Adrenal gland (tissue), 9 donors: ENCODE measurements at regions not wholly inside any gene's neighbourhood (a gene's known extent, or its start where the extent isn't known, plus 50 kb on each side); places are given as distances from the start of the nearest gene placed in this dataset.

Experiments used
- DNase-seq, 7 donors: peaks; one replicate each; pipeline ENCODE4 v3.0.0-alpha.2; 2019 to 2020
- H3K27ac ChIP-seq, 5 donors: fragments of 200-600 bp; sonication (generic) in 4 of 5; 1 replicate in 3 of 5; 2 replicates in 2 of 5; pipeline versions ENCODE4 v1.5.1 to v1.8.0; 2016 to 2020; ENCODE audit warnings: mild to moderate bottlenecking in 1 of 5
- H3K27me3 ChIP-seq: fragments of 200-600 bp; 2 replicates; pipeline ENCODE4 v1.8.0; 2021
- H3K36me3 ChIP-seq, 2 donors: fragments of 200-600 bp; replicated peaks in 1 of 2; 1 replicate in 1 of 2; 2 replicates in 1 of 2; pipeline versions ENCODE4 v1.5.1 to v1.8.0; 2018 to 2022
- H3K4me1 ChIP-seq, 2 donors: fragments of 200-600 bp; replicated peaks in 1 of 2; 1 replicate in 1 of 2; 2 replicates in 1 of 2; pipeline versions ENCODE4 v1.5.1 to v1.8.0; 2018 to 2021
- H3K4me3 ChIP-seq, 4 donors: fragments of 200-600 bp; sonication (generic) in 3 of 4; one replicate each; pipeline ENCODE4 v1.5.1; 2016 to 2018
- H3K9me3 ChIP-seq, 3 donors: fragments of 200-600 bp; sonication (generic) in 1 of 3; replicated peaks in 1 of 3; 1 replicate in 2 of 3; 2 replicates in 1 of 3; pipeline versions ENCODE4 v1.5.1 to v1.8.0; 2016 to 2021
- POLR2A ChIP-seq, 2 donors: fragments of 450-650 bp; IDR thresholded peaks; one replicate each; pipeline ENCODE4 v1.6.1; 2017; ENCODE audit warnings: antibody characterized with exemption in 2 of 2, mild to moderate bottlenecking in 2 of 2, moderate library complexity in 1 of 2
- WGBS, 4 donors: extraction: QIAGEN DNeasy Blood & Tissue Kit in 2 of 4; methylation state at CpG; one replicate each; pipeline versions ENCODE4 v1.1.5 to v1.1.7; 2013 to 2017; 5-methylcytosine and 5-hydroxymethylcytosine counted together
- intact Hi-C, 2 donors: fragments of 100-400 bp; cut with DNase I; formaldehyde crosslinking; loops; one replicate each; pipeline versions ENCODE4 v1.14.1 to v1.15.0; 2022 to 2023
- TF ChIP-seq, protein P1 (sequence below), 6 experiments: fragments of 450-650 bp in 4 of 6; fragments of 200-600 bp in 2 of 6; sonication (generic) in 1 of 6; IDR thresholded peaks; 1 replicate in 5 of 6; 2 replicates in 1 of 6; pipeline versions ENCODE4 v1.5.1 to v1.8.0; 2016 to 2021; ENCODE audit warnings: antibody characterized with exemption in 6 of 6, mild to moderate bottlenecking in 2 of 6, moderate library complexity in 1 of 6
- donor health status: healthy with polysubstance abuse.
- donor health status: Bipolar disorder and iron deficiency.
- donor health status: DM: yes; HTN: yes; CAD: no.
- donor health status: DM: no; HTN: no; CAD: no.
- donor health status: DM: no; HTN: no; CAD: no.

DNA sequence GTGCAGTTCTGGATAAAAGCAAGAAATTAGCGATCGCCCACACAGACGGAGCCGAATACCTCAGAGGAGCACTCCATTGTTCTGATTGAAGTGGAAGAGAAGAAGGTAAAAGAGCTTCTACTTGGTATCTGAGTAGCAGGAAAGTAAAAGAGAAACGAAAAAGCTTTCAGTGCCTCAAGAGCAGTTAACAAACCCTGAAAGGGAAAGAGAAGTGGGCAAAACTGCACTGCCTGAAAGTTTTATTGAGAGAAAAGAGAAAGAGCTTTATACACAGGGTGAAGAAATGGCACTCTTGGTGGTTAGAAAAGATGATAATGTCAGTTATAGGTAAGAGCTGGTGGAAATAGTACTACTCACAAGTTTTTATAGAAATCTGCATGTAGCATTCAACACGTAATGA is 192.8 kb downstream of the CDCA7 start:
- Histone ChIP-seq H3K4me1 (no peaks in the 10 kb centered on the region), H3K27me3 (peaks cover 2% of the 10 kb centered on the region), H3K27ac (no peak overlapping the region), H3K9me3 (no peaks in the 10 kb centered on the region), H3K36me3 (no peaks in the 10 kb centered on the region), H3K4me3 (no peak overlapping the region)
- WGBS, 4 donors: 82 to 84% (median 82%) methylated on average over 6 of the region's 6 CpGs
- TF ChIP-seq, protein P1, sequence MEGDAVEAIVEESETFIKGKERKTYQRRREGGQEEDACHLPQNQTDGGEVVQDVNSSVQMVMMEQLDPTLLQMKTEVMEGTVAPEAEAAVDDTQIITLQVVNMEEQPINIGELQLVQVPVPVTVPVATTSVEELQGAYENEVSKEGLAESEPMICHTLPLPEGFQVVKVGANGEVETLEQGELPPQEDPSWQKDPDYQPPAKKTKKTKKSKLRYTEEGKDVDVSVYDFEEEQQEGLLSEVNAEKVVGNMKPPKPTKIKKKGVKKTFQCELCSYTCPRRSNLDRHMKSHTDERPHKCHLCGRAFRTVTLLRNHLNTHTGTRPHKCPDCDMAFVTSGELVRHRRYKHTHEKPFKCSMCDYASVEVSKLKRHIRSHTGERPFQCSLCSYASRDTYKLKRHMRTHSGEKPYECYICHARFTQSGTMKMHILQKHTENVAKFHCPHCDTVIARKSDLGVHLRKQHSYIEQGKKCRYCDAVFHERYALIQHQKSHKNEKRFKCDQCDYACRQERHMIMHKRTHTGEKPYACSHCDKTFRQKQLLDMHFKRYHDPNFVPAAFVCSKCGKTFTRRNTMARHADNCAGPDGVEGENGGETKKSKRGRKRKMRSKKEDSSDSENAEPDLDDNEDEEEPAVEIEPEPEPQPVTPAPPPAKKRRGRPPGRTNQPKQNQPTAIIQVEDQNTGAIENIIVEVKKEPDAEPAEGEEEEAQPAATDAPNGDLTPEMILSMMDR (IDR thresholded peaks at IDR 0.05): no peak
- TF ChIP-seq POLR2A (IDR thresholded peaks at IDR 0.05): no peak
- intact Hi-C loops: no loop called here
- DNase-seq: no peak

DNA sequence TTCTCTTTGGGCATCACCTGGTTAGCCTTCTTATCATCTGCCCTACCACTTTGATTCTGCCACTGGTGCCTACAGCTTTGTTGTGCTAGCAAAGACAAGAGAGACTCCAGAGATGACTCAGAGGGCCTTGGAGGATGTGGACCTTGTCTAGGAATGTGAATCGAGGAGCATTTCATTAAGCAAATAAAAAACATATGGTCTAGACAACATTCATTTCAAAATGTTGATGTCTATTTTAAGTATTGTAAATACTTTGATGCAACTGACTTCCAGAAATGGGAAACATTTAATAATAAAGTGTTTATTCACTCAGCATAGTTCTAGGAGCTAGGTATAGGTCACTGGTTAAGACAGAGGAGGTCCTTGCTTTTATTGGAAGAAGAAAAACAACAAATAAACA is 195.5 kb downstream of the CDCA7 start:
- H3K4me1 ChIP-seq: no peaks in the 10 kb centered on the region
- TF ChIP-seq POLR2A (IDR thresholded peaks at IDR 0.05): no peak
- TF ChIP-seq, protein P1 (IDR thresholded peaks at IDR 0.05): no peak
- no peaks in the 10 kb centered on the region for H3K9me3 ChIP-seq
- no peaks in the 10 kb centered on the region for H3K36me3 ChIP-seq
- intact Hi-C loops: no loop called here
- H3K27me3 ChIP-seq: peaks cover 2% of the 10 kb centered on the region
- no peak for DNase-seq
- H3K4me3 ChIP-seq: no peak overlapping the region
- no peak overlapping the region for H3K27ac ChIP-seq
- WGBS, 4 donors: 29 to 46% (median 36%) methylated on average over 1 of the region's 1 CpG

DNA sequence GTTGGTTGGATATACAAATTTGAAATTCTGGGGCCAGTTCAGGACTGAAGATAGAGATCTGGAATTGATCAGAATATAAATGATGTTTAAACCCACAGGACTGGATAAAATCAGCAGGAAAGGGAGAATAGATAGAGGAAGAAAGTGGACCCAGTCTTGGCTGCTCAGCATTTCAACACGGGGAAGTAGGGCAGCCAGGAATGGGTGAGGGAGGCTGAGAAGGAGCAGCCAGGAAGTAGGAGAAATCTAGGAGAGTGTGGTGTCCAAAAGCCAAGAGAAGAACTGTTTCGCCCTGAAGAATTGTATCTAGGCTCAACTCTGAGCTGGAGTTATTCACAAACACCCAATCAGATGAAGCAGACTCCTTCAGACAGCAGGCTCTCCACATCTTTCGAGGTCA is 197.9 kb downstream of the CDCA7 start:
- H3K9me3 ChIP-seq: no peaks in the 10 kb centered on the region
- H3K4me3 ChIP-seq: no peak overlapping the region
- no peak overlapping the region for H3K27ac ChIP-seq
- DNase-seq: no peak
- H3K4me1 ChIP-seq: no peaks in the 10 kb centered on the region
- intact Hi-C loops: no loop called here
- no peaks in the 10 kb centered on the region for H3K36me3 ChIP-seq
- WGBS, 4 donors: 37 to 54% (median 49%) methylated on average over 3 of the region's 3 CpGs
- TF ChIP-seq POLR2A (IDR thresholded peaks at IDR 0.05): no peak
- TF ChIP-seq, protein P1 (IDR thresholded peaks at IDR 0.05): no peak
- H3K27me3 ChIP-seq: peaks cover 15% of the 10 kb centered on the region

DNA sequence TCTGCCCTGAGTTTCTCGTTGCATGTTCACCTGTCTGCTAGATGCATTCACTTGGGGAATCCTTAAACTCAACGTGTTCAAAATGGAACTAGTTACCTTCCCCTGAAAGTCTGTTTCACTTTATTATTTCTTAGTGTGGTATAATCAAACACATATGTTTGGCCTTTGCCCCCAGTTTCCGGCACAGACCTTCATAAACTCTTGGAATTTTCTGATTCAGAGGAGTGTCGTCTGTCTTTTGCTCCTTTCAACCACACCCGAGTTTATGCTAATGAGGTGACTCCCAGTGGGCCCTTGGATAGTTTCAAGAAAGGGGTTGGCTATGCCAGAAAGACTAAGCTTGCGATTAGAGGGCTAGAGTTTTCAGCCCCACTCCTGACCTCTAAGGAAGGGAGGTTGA is 198.9 kb downstream of the CDCA7 start:
- no peak for TF ChIP-seq POLR2A (IDR thresholded peaks at IDR 0.05)
- TF ChIP-seq, protein P1 (IDR thresholded peaks at IDR 0.05): no peak
- 61 to 70% (median 65%) methylated on average over 6 of the region's 6 CpGs for WGBS, 4 donors
- intact Hi-C loops: no loop called here

More for the DNA sequence above, 198.9 kb downstream of the CDCA7 start:
- DNase-seq: no peak
- no peak overlapping the region for H3K27ac ChIP-seq
- no peaks in the 10 kb centered on the region for H3K36me3 ChIP-seq
- peaks cover 20% of the 10 kb centered on the region for H3K27me3 ChIP-seq
- H3K4me1 ChIP-seq: no peaks in the 10 kb centered on the region
- no peaks in the 10 kb centered on the region for H3K9me3 ChIP-seq
- H3K4me3 ChIP-seq: no peak overlapping the region
